MM.1S (cell line): ENCODE measurements at regions not wholly inside any gene's neighbourhood (a gene's known extent, or its start where the extent isn't known, plus 50 kb on each side); places are given as distances from the start of the nearest gene placed in this dataset.

Experiments used
- DNase-seq: peaks from one replicate; pipeline ENCODE4 v3.0.0-alpha.2; 2015
- H2AFZ ChIP-seq: fragments of 300-600 bp; sonication (generic); 2 replicates; pipeline ENCODE4 v1.6.0; 2016; ENCODE audit warnings: antibody characterized with exemption, low read length
- H3F3A ChIP-seq: fragments of 300-600 bp; sonication (generic); 2 replicates; pipeline ENCODE4 v1.6.1; 2016; ENCODE audit warnings: mild to moderate bottlenecking, antibody characterized with exemption, low read length, moderate library complexity, mixed read lengths; ENCODE audit not compliant: insufficient read depth
- H3K27ac ChIP-seq: fragments of 300-600 bp; sonication (generic); 2 replicates; pipeline ENCODE4 v1.5.1; 2016; ENCODE audit warnings: mild to moderate bottlenecking, low read length
- H3K27me3 ChIP-seq: fragments of 300-600 bp; sonication (generic); replicated peaks from 2 replicates; pipeline ENCODE4 v1.6.0; 2016; ENCODE audit warnings: low read length; ENCODE audit not compliant: insufficient read depth
- H3K36me3 ChIP-seq: fragments of 300-600 bp; sonication (generic); replicated peaks from 2 replicates; pipeline ENCODE4 v1.6.1; 2016; ENCODE audit warnings: mild to moderate bottlenecking, low read length, mixed read lengths; ENCODE audit not compliant: insufficient read depth
- H3K4me1 ChIP-seq: fragments of 300-600 bp; sonication (generic); 2 replicates; pipeline ENCODE4 v1.6.1; 2016; ENCODE audit warnings: low read length, mixed read lengths
- H3K4me2 ChIP-seq: fragments of 300-600 bp; sonication (generic); 2 replicates; pipeline ENCODE4 v1.6.0; 2016; ENCODE audit warnings: low read depth, low read length
- H3K4me3 ChIP-seq: fragments of 300-600 bp; sonication (generic); 2 replicates; pipeline ENCODE4 v1.5.1; 2016; ENCODE audit warnings: low read length, mixed read lengths
- H3K79me2 ChIP-seq: fragments of 300-600 bp; sonication (generic); 2 replicates; pipeline ENCODE4 v1.6.1; 2016; ENCODE audit warnings: mixed run types, low read length, mixed read lengths
- H3K9ac ChIP-seq: fragments of 300-600 bp; sonication (generic); 2 replicates; pipeline ENCODE4 v1.6.1; 2016; ENCODE audit warnings: low read length, mixed read lengths
- H3K9me2 ChIP-seq: fragments of 300-600 bp; sonication (generic); replicated peaks from 2 replicates; pipeline ENCODE4 v1.6.1; 2016; ENCODE audit warnings: mild to moderate bottlenecking, low read length, mixed read lengths; ENCODE audit not compliant: insufficient read depth
- H3K9me3 ChIP-seq: fragments of 300-600 bp; sonication (generic); replicated peaks from 2 replicates; pipeline ENCODE4 v1.6.1; 2016; ENCODE audit warnings: mild to moderate bottlenecking, low read length, mixed read lengths; ENCODE audit not compliant: insufficient read depth
- H4K20me1 ChIP-seq: fragments of 300-600 bp; sonication (generic); 2 replicates; pipeline ENCODE4 v1.6.1; 2016; ENCODE audit warnings: mild to moderate bottlenecking, low read length, moderate library complexity, mixed read lengths; ENCODE audit not compliant: insufficient read depth
- CTCF ChIP-seq: fragments of 300-600 bp; sonication (generic); IDR thresholded peaks from 2 replicates; pipeline ENCODE4 v1.5.1; 2016; ENCODE audit warnings: antibody characterized with exemption, low read length, mixed read lengths
- EZH2 ChIP-seq: fragments of 300-600 bp; sonication (generic); optimal IDR thresholded peaks from 2 replicates; pipeline ENCODE3; 2017; ENCODE audit warnings: low read depth, mild to moderate bottlenecking, antibody characterized with exemption, low read length, mixed read lengths
- EZH2phosphoT487 ChIP-seq: fragments of 300-600 bp; sonication (generic); IDR thresholded peaks from 2 replicates; pipeline ENCODE4 v1.6.1; 2018; ENCODE audit warnings: antibody characterized with exemption, low read length

GRCh38 chr2:155026651-155027174 is 328.2 kb downstream of the KCNJ3 start:
- no peaks in the 10 kb centered on the region for H3K79me2 ChIP-seq
- no peak overlapping the region for H2AFZ ChIP-seq
- no peaks in the 10 kb centered on the region for H3K9me2 ChIP-seq
- H3K4me3 ChIP-seq: no peak overlapping the region
- H3K4me1 ChIP-seq: no peaks in the 10 kb centered on the region
- no peaks in the 10 kb centered on the region for H3F3A ChIP-seq
- no peak overlapping the region for H3K27ac ChIP-seq
- no peak overlapping the region for H3K9ac ChIP-seq
- no peaks in the 10 kb centered on the region for H3K36me3 ChIP-seq
- H3K27me3 ChIP-seq: no peaks in the 10 kb centered on the region
- no peaks in the 10 kb centered on the region for H3K9me3 ChIP-seq
- no peak for TF ChIP-seq CTCF
- TF ChIP-seq EZH2phosphoT487: no peak
- no peak for TF ChIP-seq EZH2
- H4K20me1 ChIP-seq: no peaks in the 10 kb centered on the region
- H3K4me2 ChIP-seq: no peak overlapping the region
- DNase-seq: no peak

GRCh38 chr2:155023674-155024073 is 325.2 kb downstream of the KCNJ3 start:
- no peaks in the 10 kb centered on the region for H3K4me1 ChIP-seq
- TF ChIP-seq EZH2 (no peak), EZH2phosphoT487 (no peak), CTCF (no peak)
- DNase-seq: no peak

DNA sequence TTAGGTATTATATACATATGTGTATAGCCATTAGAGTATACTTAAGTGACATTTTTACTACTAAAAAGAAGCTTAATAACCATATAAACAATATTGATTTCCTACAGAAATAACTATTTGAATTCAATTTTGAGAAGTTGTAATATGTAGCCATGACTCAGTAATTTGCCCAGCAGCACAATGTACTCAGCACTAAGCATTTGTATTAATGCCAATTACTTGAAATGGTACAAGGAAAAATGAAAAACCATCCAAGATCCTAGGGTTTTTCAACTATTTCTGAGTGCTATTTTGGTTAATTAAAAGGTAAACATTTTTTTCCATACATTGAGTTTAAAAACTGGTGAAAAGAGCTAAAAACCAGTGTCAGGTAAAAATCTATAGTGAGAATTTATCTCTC is 324.0 kb downstream of the KCNJ3 start:
- no peaks in the 10 kb centered on the region for H3K9me2 ChIP-seq
- H3F3A ChIP-seq: no peaks in the 10 kb centered on the region
- no peaks in the 10 kb centered on the region for H3K27me3 ChIP-seq
- H3K9ac ChIP-seq: no peak overlapping the region
- H3K27ac ChIP-seq: no peak overlapping the region
- no peaks in the 10 kb centered on the region for H4K20me1 ChIP-seq
- DNase-seq: no peak
- H3K4me1 ChIP-seq: no peaks in the 10 kb centered on the region
- H3K36me3 ChIP-seq: no peaks in the 10 kb centered on the region
- no peak overlapping the region for H3K4me2 ChIP-seq
- no peak overlapping the region for H3K4me3 ChIP-seq
- H3K79me2 ChIP-seq: no peaks in the 10 kb centered on the region
- H2AFZ ChIP-seq: no peak overlapping the region
- no peak for TF ChIP-seq CTCF
- TF ChIP-seq EZH2phosphoT487: no peak
- no peak for TF ChIP-seq EZH2
- H3K9me3 ChIP-seq: no peaks in the 10 kb centered on the region

More at GRCh38 chr2:155023674-155024073, 325.2 kb downstream of the KCNJ3 start:
- Histone ChIP-seq H3K4me2 (no peak overlapping the region), H3F3A (no peaks in the 10 kb centered on the region), H3K79me2 (no peaks in the 10 kb centered on the region), H3K9me2 (no peaks in the 10 kb centered on the region), H3K27ac (no peak overlapping the region), H4K20me1 (no peaks in the 10 kb centered on the region), H3K9me3 (no peaks in the 10 kb centered on the region), H3K4me3 (no peak overlapping the region), H3K9ac (no peak overlapping the region), H3K36me3 (no peaks in the 10 kb centered on the region), H3K27me3 (no peaks in the 10 kb centered on the region), H2AFZ (no peak overlapping the region)
